GM18505 (cell line): ENCODE measurements at regions not wholly inside any gene's neighbourhood (a gene's known extent, or its start where the extent isn't known, plus 50 kb on each side); places are given as distances from the start of the nearest gene placed in this dataset.
"Not testable (repeated sequence)": the region's sequence is repeated elsewhere in the genome, so short reads cannot be mapped to it uniquely, and the experiment has no call there.

ENCODE experiments used
- ATAC-seq: cut with Tn5 transposase; IDR thresholded peaks from one replicate; pipeline ENCODE4 v1.9.1; 2021; ENCODE audit not compliant: unreplicated experiment
- POLR2A ChIP-seq: IDR thresholded peaks from 4 replicates; pipeline ENCODE4 v1.6.1; 2011; ENCODE audit warnings: borderline replicate concordance; ENCODE audit not compliant: insufficient read depth, insufficient read length; ENCODE audit errors: extremely low read depth

GRCh38 chr18:59820663-59821062 lies 79.1 kb upstream of the PMAIP1 start:
- ATAC-seq: no peak
- no peak for TF ChIP-seq POLR2A

GRCh38 chr18:59818769-59819168 lies 81.0 kb upstream of the PMAIP1 start:
- no peak for ATAC-seq

DNA sequence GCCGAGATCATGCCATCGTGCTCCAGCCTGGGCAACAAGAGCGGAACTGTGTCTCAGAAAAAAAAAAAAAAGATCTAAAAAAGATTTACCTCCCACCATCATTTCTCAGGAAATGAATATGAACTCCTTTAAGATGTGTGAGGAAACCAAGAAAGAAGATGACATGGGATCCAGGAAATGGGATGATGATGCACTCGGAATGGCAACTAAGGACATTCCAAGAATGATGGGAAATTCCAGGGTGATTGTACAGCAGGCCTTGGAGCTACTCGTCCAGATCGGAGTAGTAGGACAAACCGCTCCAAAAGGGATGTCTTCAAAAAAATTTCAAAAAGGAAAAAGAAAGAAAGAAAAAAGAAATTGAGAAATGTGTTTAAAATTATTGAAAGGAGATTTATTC lies 84.9 kb upstream of the PMAIP1 start:
- ATAC-seq: no peak
- no peak for TF ChIP-seq POLR2A

More at GRCh38 chr18:59818769-59819168, 81.0 kb upstream of the PMAIP1 start:
- no peak for TF ChIP-seq POLR2A

DNA sequence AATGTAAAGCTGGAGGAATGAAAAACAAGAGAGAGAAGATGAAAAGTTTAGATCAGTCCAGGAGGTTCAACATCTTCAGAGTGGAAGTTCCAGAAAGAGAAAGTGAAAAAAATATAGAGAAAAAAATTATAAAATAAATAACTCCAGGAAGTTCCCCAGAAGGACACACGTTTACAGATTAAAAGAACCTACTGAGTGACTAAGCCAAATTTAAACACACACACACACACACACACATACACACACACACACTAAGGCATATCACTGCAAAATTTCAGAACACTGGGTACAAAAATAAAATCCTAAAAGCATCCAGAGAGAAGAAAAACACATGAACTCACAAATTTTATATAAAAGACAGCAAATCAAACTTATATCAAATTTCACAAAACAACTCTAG lies 85.9 kb upstream of the PMAIP1 start:
- no peak for ATAC-seq
- TF ChIP-seq POLR2A: no peak

GRCh38 chr18:59810735-59811520 lies 88.9 kb upstream of the PMAIP1 start:
- TF ChIP-seq POLR2A: no peak
- ATAC-seq: no peak

DNA sequence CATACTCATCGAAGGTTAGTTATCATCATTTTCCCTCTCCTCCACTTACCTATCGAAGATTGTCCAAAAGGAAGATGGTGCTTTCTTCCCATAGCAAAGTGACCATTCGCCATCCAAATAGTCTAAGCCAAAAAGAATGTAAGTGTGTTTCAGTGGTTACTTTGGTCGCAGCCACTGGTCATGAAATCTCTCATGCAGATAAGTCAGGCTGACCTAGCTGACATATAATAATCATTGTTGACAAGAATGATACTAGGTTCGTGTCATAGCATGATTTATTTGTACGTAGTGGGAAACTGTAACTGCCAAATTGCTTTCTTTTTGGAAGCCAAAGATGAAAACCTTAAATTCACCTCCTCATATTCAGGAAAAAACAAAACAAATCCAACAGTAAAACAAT lies 89.6 kb upstream of the PMAIP1 start:
- no peak for ATAC-seq
- TF ChIP-seq POLR2A: no peak

DNA sequence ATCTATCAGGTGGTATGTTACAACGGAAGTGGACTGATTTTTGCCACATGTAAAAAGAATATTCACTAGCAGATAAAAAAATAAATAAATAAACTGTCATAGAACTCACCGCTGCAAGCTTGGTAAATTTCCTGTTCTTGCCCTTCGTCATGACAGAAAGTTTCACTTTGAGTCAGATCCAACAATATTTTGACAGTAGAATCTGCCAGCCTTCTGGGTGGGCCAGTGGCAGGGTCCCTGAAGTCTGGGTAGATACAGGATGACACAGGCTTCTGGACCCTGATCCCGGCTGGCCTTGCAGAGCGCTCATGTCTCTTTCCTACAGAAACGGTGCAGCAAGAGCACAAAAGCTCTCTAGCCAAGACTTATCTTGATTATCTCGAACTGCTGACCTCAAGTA lies 97.8 kb upstream of the PMAIP1 start:
- ATAC-seq: no peak
- no peak for TF ChIP-seq POLR2A

- TF ChIP-seq POLR2A: no peak
- no peak for ATAC-seq
These were observed 98.2 kb upstream of the PMAIP1 start for GRCh38 chr18:59801576-59801975.

- TF ChIP-seq POLR2A: no peak
- no peak for ATAC-seq
These were observed 98.9 kb upstream of the PMAIP1 start for GRCh38 chr18:59800897-59801296.

DNA sequence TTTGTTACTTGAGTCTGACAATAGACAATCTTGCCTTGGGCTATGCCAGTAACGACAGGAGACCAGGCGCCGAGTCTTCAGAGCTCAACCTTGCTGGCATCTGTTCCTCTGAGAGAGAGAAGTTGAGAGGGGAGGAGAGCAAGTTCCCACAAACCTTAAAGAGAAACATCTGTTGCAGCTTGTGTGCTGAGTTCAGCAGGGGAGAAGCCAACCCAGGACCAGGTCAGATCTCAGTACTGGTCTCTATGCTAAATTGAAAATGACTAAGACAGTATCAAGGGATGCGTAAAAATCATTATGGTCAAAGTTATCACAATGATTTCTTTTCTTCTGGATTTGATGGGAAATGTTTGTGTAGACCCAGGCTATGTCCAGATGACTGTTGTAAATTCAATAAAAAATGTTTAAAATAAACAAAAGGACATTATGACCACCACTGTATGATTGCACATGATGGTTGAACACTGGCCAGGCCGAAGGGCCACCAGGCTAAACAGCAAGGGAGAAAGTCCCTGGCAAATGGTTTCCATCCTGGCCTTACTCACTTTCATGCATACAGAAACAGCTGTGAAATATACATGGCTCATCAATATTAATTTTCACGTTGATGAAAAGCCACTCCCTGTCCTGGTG lies 100.3 kb upstream of the PMAIP1 start:
- no peak for ATAC-seq
- TF ChIP-seq POLR2A: no peak

DNA sequence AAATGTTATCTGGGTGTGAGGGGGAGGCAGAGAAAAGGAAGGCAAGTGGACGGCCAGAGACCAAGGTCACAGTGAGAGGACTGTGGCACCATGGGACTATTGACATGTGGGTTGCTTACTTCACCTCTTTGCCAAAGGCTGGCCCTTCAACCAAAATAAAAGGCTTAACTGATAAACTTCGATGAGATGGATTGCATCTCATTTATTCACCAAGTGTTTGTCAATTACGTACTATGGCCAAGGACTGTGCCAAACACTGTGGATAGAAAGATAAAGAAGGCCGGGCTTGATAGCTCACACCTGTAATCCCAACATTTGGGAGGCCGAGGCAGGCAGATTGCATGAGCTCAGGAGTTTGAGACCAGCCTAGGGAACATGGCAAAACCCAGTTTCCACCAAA lies 98.7 kb upstream of the CCBE1 start:
- no peak for TF ChIP-seq POLR2A

DNA sequence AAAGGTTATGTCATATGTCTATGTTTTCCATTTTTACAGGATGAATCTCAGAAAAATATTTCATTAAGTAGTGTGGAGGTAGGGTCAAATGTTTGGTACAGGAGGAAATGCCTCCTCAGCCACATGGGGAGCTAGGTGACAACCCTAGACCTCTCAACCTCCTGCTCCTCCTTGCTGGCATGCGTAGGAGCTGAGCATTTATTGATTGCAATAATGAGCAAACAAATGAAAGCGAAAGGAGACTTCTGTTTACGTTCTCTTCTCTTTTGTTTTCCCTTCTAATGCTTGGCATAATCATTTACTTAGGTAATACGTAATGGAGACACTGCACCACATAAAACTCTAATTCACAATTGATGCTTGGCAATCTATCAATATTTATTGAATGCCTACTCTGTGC lies 95.1 kb upstream of the CCBE1 start:
- no peak for ATAC-seq
- TF ChIP-seq POLR2A: no peak

More for the DNA sequence above, 98.7 kb upstream of the CCBE1 start:
- no peak for ATAC-seq

DNA sequence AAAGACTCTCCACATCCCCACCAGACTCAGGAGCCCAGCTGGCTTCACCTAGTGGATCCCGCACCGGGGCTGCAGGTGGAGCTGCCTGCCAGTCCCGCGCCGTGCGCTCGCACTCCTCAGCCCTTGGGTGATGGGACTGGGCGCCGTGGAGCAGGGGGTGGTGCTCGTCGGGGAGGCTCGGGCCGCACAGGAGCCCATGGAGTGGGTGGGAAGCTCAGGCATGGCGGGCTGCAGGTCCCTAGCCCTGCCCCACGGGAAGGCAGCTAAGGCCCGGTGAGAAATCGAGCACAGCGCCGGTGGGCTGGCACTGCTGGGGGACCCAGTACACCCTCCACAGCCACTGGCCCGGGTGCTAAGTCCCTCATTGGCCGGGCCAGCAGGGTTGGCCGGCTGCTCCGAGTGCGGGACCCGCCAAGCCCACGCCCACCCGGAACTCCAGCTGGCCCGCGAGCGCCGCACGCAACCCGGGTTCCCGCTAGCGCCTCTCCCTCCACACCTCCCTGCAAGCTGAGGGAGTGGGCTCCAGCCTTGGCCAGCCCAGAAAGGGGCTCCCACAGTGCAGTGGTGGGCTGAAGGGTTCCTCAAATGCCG lies 93.2 kb upstream of the CCBE1 start:
- not testable (repeated sequence) for ATAC-seq

GRCh38 chr18:59788791-59789106 lies 91.5 kb upstream of the CCBE1 start:
- ATAC-seq: no peak
- TF ChIP-seq POLR2A: no peak
